Endothelial cell of umbilical vein (primary cell): ENCODE measurements at regions not wholly inside any gene's neighbourhood (a gene's known extent, or its start where the extent isn't known, plus 50 kb on each side); places are given as distances from the start of the nearest gene placed in this dataset.

Experiments
- BruUV-seq: library from RNA; stranded (reverse); fragments of 400-500 nt; replicated peaks from 2 replicates; lab custom pipeline; 2021; lab: Mats Ljungman, UMichigan
- CTCF ChIA-PET: fragments of 300-600, 350-600 bp; sonication (Branson Sonifier 250); formaldehyde crosslinking; loops from one replicate; lab custom pipeline; 2021; ENCODE audit warnings: antibody characterized with exemption, inconsistent platforms; lab: Charles Lee
- POLR2A ChIA-PET: fragments of 300-600, 350-600 bp; sonication (Branson Sonifier 250); formaldehyde crosslinking; loops from one replicate; lab custom pipeline; 2021; ENCODE audit warnings: antibody characterized with exemption, inconsistent platforms; lab: Charles Lee
- DNase-seq: peaks from one replicate; pipeline ENCODE4 v3.0.0-alpha.2; 2011; ENCODE audit warnings: low read depth, low spot score
- FAIRE-seq: peaks from 2 replicates; lab custom pipeline; 2011; peaks lifted over from hg19 to GRCh38; lab: Jason Lieb, UNC
- H2AFZ ChIP-seq: 2 replicates; pipeline ENCODE4 v1.6.0; 2012; ENCODE audit warnings: low read depth, low read length, control low read depth, inconsistent platforms
- H3K27ac ChIP-seq: 2 replicates; pipeline ENCODE4 v1.5.1; 2011; ENCODE audit warnings: low read depth, mild to moderate bottlenecking, control low read depth, low read length, moderate library complexity; ENCODE audit not compliant: insufficient read depth
- H3K27me3 ChIP-seq, 2 experiments: 2 replicates each; pipeline versions ENCODE4 v1.6.0 to v1.6.1; 2011; ENCODE audit warnings: low read length in 2 of 2, mixed read lengths in 1 of 2; ENCODE audit not compliant: control insufficient read depth in 2 of 2, insufficient read depth in 2 of 2
- H3K36me3 ChIP-seq, 2 experiments: 2 replicates in 1 of 2; 3 replicates in 1 of 2; pipeline ENCODE4 v1.5.1; 2011; ENCODE audit warnings: low read length in 2 of 2, mild to moderate bottlenecking in 1 of 2, moderate library complexity in 1 of 2; ENCODE audit not compliant: control insufficient read depth in 2 of 2, insufficient read depth in 2 of 2; ENCODE audit errors: extremely low read depth in 1 of 2
- H3K4me1 ChIP-seq: 3 replicates; pipeline ENCODE4 v1.5.1; 2011; ENCODE audit warnings: mild to moderate bottlenecking, low read length; ENCODE audit not compliant: control insufficient read depth, insufficient read depth; ENCODE audit errors: extremely low read depth
- H3K4me2 ChIP-seq: 2 replicates; pipeline ENCODE4 v1.6.1; 2011; ENCODE audit warnings: low read length, control low read depth, mixed read lengths; ENCODE audit not compliant: insufficient read depth
- H3K4me3 ChIP-seq, 3 experiments: fragments of 200-600 bp in 1 of 3; sonication (generic), shearing (Covaris generic) in 1 of 3; replicated peaks in 1 of 3; 2 replicates each; pipeline ENCODE4 v1.5.1; 2011 to 2016; ENCODE audit warnings: control low read depth in 3 of 3, low read length in 3 of 3, mild to moderate bottlenecking in 2 of 3, inconsistent platforms in 1 of 3, low read depth in 1 of 3, moderate library complexity in 1 of 3; ENCODE audit not compliant: insufficient read depth in 1 of 3
- H3K79me2 ChIP-seq: 2 replicates; pipeline ENCODE4 v1.6.0; 2012; ENCODE audit warnings: low read length, inconsistent platforms; ENCODE audit not compliant: control insufficient read depth, insufficient read depth
- H3K9ac ChIP-seq: replicated peaks from 2 replicates; pipeline ENCODE3; 2011; ENCODE audit warnings: low read length, control low read depth; ENCODE audit not compliant: insufficient read depth; ENCODE audit errors: extremely low read depth
- H3K9me1 ChIP-seq: replicated peaks from 3 replicates; pipeline ENCODE4 v1.6.0; 2011; ENCODE audit warnings: mild to moderate bottlenecking, low read length; ENCODE audit not compliant: control insufficient read depth, insufficient read depth; ENCODE audit errors: extremely low read depth
- H3K9me3 ChIP-seq: replicated peaks from 2 replicates; pipeline ENCODE4 v1.5.1; 2012; ENCODE audit warnings: low read length, inconsistent platforms; ENCODE audit not compliant: control insufficient read depth, insufficient read depth
- H4K20me1 ChIP-seq: replicated peaks from 2 replicates; pipeline ENCODE3; 2011; ENCODE audit warnings: mild to moderate bottlenecking, low read length; ENCODE audit not compliant: control insufficient read depth, insufficient read depth; ENCODE audit errors: extremely low read depth
- CTCF ChIP-seq, 2 donors: IDR thresholded peaks; 1 replicate in 1 of 2; 2 replicates in 1 of 2; pipeline ENCODE4 v1.5.1; 2011; ENCODE audit warnings: low read length in 2 of 2, mild to moderate bottlenecking in 2 of 2, moderate library complexity in 2 of 2, control low read depth in 1 of 2, inconsistent platforms in 1 of 2, low read depth in 1 of 2; ENCODE audit not compliant: insufficient read depth in 1 of 2; ENCODE audit errors: extremely low read depth in 1 of 2
- EZH2 ChIP-seq: IDR thresholded peaks from 2 replicates; pipeline ENCODE4 v1.6.1; 2012; ENCODE audit warnings: borderline replicate concordance, low read depth, mild to moderate bottlenecking, moderate library complexity, low read length, inconsistent platforms; ENCODE audit not compliant: severe bottlenecking
- GATA2 ChIP-seq: IDR thresholded peaks from 2 replicates; pipeline ENCODE4 v1.7.0; 2011; ENCODE audit warnings: low read depth, mild to moderate bottlenecking, moderate library complexity, mixed read lengths, low read length; ENCODE audit not compliant: insufficient read length, insufficient read depth
- JUN ChIP-seq: IDR thresholded peaks from 2 replicates; pipeline ENCODE4 v1.6.1; 2011; ENCODE audit warnings: borderline replicate concordance, low read depth; ENCODE audit not compliant: insufficient read length, insufficient read depth
- MAX ChIP-seq: IDR thresholded peaks from 2 replicates; pipeline ENCODE4 v1.6.1; 2011; ENCODE audit not compliant: insufficient read depth, insufficient read length
- MYC ChIP-seq: IDR thresholded peaks from one replicate; pipeline ENCODE4 v1.6.1; 2011; ENCODE audit warnings: mild to moderate bottlenecking, low read depth, low read length
- POLR2A ChIP-seq: IDR thresholded peaks from 2 replicates; pipeline ENCODE4 v1.6.1; 2012; ENCODE audit warnings: low read depth, mild to moderate bottlenecking, control low read depth, low read length
- POLR2AphosphoS5 ChIP-seq: IDR thresholded peaks from 2 replicates; pipeline ENCODE4 v1.6.1; 2012; ENCODE audit warnings: low read depth, mild to moderate bottlenecking, control low read depth, low read length, moderate library complexity; ENCODE audit not compliant: insufficient read depth
- dilution Hi-C: fragments of 300-500 bp; cut with MboI; formaldehyde crosslinking; loops from one replicate; pipeline ENCODE4 v1.15.0; 2019; ENCODE audit warnings: low sequenced_read_pairs; ENCODE audit not compliant: extremely low pct_ligation_motif_present
- intact Hi-C: fragments of 100-400 bp; cut with micrococcal nuclease; formaldehyde crosslinking; loops from one replicate; pipeline ENCODE4 v1.10.0; 2022

GRCh38 chr15:58288592-58288991 lies 143.2 kb upstream of the LIPC start:
- TF ChIP-seq EZH2 (no peak), POLR2A (no peak), GATA2 (no peak), POLR2AphosphoS5 (no peak), MAX (no peak), MYC (no peak), CTCF (IDR thresholded peaks at IDR 0.05; ENCODE audit: extremely low read depth in 1 of 2, insufficient read depth in 1 of 2, low read depth in 1 of 2, low read length in 2 of 2) (no peak), JUN (no peak)
- POLR2A ChIA-PET: no interaction called here
- no peaks in the 10 kb centered on the region for H3K79me2 ChIP-seq
- H3K4me3 ChIP-seq: no peak overlapping the region
- intact Hi-C loops: no loop called here
- no peak overlapping the region for H3K4me2 ChIP-seq
- no peaks in the 10 kb centered on the region for H3K9me3 ChIP-seq
- no peaks in the 10 kb centered on the region for H3K4me1 ChIP-seq
- H4K20me1 ChIP-seq: no peaks in the 10 kb centered on the region
- no TSS peak for BruUV-seq
- H3K9me1 ChIP-seq: no peaks in the 10 kb centered on the region
- H3K27ac ChIP-seq: no peak overlapping the region
- DNase-seq (no peak), FAIRE-seq (no peak)
- H2AFZ ChIP-seq: no peak overlapping the region
- H3K36me3 ChIP-seq: no peaks in the 10 kb centered on the region
- dilution Hi-C loops: no loop called here
- H3K9ac ChIP-seq: no peak overlapping the region
- CTCF ChIA-PET: no interaction called here
- peaks cover 0 to 2% of the 10 kb centered on the region in 2 experiments for H3K27me3 ChIP-seq
